CD4-positive, CD25-positive, alpha-beta regulatory T cell (primary cell): ENCODE measurements at regions not wholly inside any gene's neighbourhood (a gene's known extent, or its start where the extent isn't known, plus 50 kb on each side); places are given as distances from the start of the nearest gene placed in this dataset.

ENCODE experiments used
- ATAC-seq, 2 donors: fragments of 150-1000 bp; cut with Tn5 transposase; one replicate each; pipeline ENCODE4 v1.10.0; 2021; ENCODE audit warnings: low read depth in 2 of 2, moderate number of reproducible peaks in 2 of 2, moderate library complexity in 1 of 2
- DNase-seq, 3 donors: peaks; one replicate each; pipeline versions ENCODE4 v3.0.0 to v3.0.0-alpha.2; 2012 to 2022; ENCODE audit warnings: mixed read lengths in 1 of 3
- H3K27ac ChIP-seq: one replicate; pipeline ENCODE4 v1.7.0; 2013; ENCODE audit warnings: mild to moderate bottlenecking, low read length; ENCODE audit not compliant: insufficient read depth, poor library complexity, severe bottlenecking
- H3K27me3 ChIP-seq: one replicate; pipeline ENCODE4 v1.7.0; 2013; ENCODE audit warnings: low read length; ENCODE audit not compliant: control insufficient read depth, insufficient read depth
- H3K36me3 ChIP-seq: one replicate; pipeline ENCODE4 v1.7.0; 2013; ENCODE audit warnings: mild to moderate bottlenecking, low read length, moderate library complexity; ENCODE audit not compliant: control insufficient read depth, insufficient read depth
- H3K4me1 ChIP-seq: 2 replicates; pipeline ENCODE4 v1.7.0; 2013; ENCODE audit warnings: mild to moderate bottlenecking, low read length; ENCODE audit not compliant: insufficient read depth, control insufficient read depth, poor library complexity, severe bottlenecking
- H3K4me3 ChIP-seq: one replicate; pipeline ENCODE4 v1.7.0; 2013; ENCODE audit warnings: low read depth, mild to moderate bottlenecking, low read length, moderate library complexity
- H3K9me3 ChIP-seq, 2 experiments: 1 replicate in 1 of 2; 2 replicates in 1 of 2; pipeline ENCODE4 v1.7.0; 2013; ENCODE audit warnings: low read length in 2 of 2, mild to moderate bottlenecking in 1 of 2, moderate library complexity in 1 of 2; ENCODE audit not compliant: control insufficient read depth in 2 of 2
- H3K27ac Mint-ChIP-seq, 3 donors: one replicate each; pipeline ENCODE4 v1.8.0; 2020 to 2022; ENCODE audit warnings: mild to moderate bottlenecking in 3 of 3, mixed read lengths in 3 of 3, moderate library complexity in 2 of 3
- H3K27me3 Mint-ChIP-seq: one replicate; pipeline ENCODE4 v1.8.0; 2022; ENCODE audit warnings: mild to moderate bottlenecking, mixed read lengths
- H3K36me3 Mint-ChIP-seq: one replicate; pipeline ENCODE4 v1.8.0; 2020; ENCODE audit warnings: mixed read lengths
- H3K4me1 Mint-ChIP-seq, 4 donors: one replicate each; pipeline ENCODE4 v1.8.0; 2020 to 2022; ENCODE audit warnings: mixed read lengths in 4 of 4, mild to moderate bottlenecking in 1 of 4
- H3K4me3 Mint-ChIP-seq, 4 donors: one replicate each; pipeline ENCODE4 v1.8.0; 2020 to 2022; ENCODE audit warnings: mild to moderate bottlenecking in 4 of 4, mixed read lengths in 4 of 4, moderate library complexity in 3 of 4
- H3K9me3 Mint-ChIP-seq, 7 donors: one replicate each; pipeline ENCODE4 v1.8.0; 2020 to 2022; ENCODE audit warnings: mixed read lengths in 7 of 7, mild to moderate bottlenecking in 3 of 7, moderate library complexity in 2 of 7

- no peaks in the 10 kb centered on the region for H3K27me3 Mint-ChIP-seq
- H3K27ac Mint-ChIP-seq: no peak overlapping the region
- H3K36me3 Mint-ChIP-seq: no peaks in the 10 kb centered on the region
- H3K4me3 ChIP-seq: no peak overlapping the region
- no peaks in the 10 kb centered on the region for H3K4me1 Mint-ChIP-seq
- ATAC-seq: no peak
- H3K27me3 ChIP-seq: no peaks in the 10 kb centered on the region
- no peaks in the 10 kb centered on the region for H3K9me3 ChIP-seq
- H3K9me3 Mint-ChIP-seq: peaks cover 0 to 5% (median 1%) of the 10 kb centered on the region in 7 donors
- H3K4me1 ChIP-seq: no peaks in the 10 kb centered on the region
- no peak overlapping the region for H3K27ac ChIP-seq
- no peaks in the 10 kb centered on the region for H3K36me3 ChIP-seq
- no peak for DNase-seq
- no peak overlapping the region for H3K4me3 Mint-ChIP-seq
These were observed 177.3 kb upstream of the GORAB start for GRCh38 chr1:170354690-170355089.

- Mint-ChIP-seq H3K4me1 (no peaks in the 10 kb centered on the region), H3K27me3 (no peaks in the 10 kb centered on the region), H3K9me3 (peaks cover 0 to 8% (median 1%) of the 10 kb centered on the region in 7 donors), H3K4me3 (no peak overlapping the region), H3K27ac (no peak overlapping the region), H3K36me3 (no peaks in the 10 kb centered on the region)
- no peak overlapping the region for H3K27ac ChIP-seq
- H3K27me3 ChIP-seq: no peaks in the 10 kb centered on the region
- no peaks in the 10 kb centered on the region for H3K4me1 ChIP-seq
- no peaks in the 10 kb centered on the region for H3K36me3 ChIP-seq
- ATAC-seq (no peak), DNase-seq (no peak)
- H3K9me3 ChIP-seq: no peaks in the 10 kb centered on the region
- H3K4me3 ChIP-seq: no peak overlapping the region
These were observed 176.6 kb upstream of the GORAB start for GRCh38 chr1:170355267-170355801.

- Mint-ChIP-seq H3K9me3 (peaks cover 0 to 8% (median 1%) of the 10 kb centered on the region in 7 donors), H3K4me1 (no peaks in the 10 kb centered on the region), H3K36me3 (no peaks in the 10 kb centered on the region), H3K27ac (no peak overlapping the region), H3K4me3 (no peak overlapping the region), H3K27me3 (no peaks in the 10 kb centered on the region)
- Histone ChIP-seq H3K4me1 (no peaks in the 10 kb centered on the region), H3K27me3 (no peaks in the 10 kb centered on the region), H3K4me3 (no peak overlapping the region), H3K9me3 (no peaks in the 10 kb centered on the region), H3K36me3 (no peaks in the 10 kb centered on the region), H3K27ac (no peak overlapping the region)
- no peak for ATAC-seq
- no peak for DNase-seq
These were observed 175.4 kb upstream of the GORAB start for GRCh38 chr1:170356585-170356984.

- no peak for ATAC-seq
- H3K4me1 ChIP-seq: no peaks in the 10 kb centered on the region
- Mint-ChIP-seq H3K4me1 (no peaks in the 10 kb centered on the region), H3K27ac (no peak overlapping the region), H3K27me3 (no peaks in the 10 kb centered on the region), H3K36me3 (no peaks in the 10 kb centered on the region), H3K4me3 (no peak overlapping the region), H3K9me3 (peaks cover 0 to 8% (median 1%) of the 10 kb centered on the region in 7 donors)
- H3K27me3 ChIP-seq: no peaks in the 10 kb centered on the region
- no peak overlapping the region for H3K27ac ChIP-seq
- no peak for DNase-seq
- H3K9me3 ChIP-seq: no peaks in the 10 kb centered on the region
- no peak overlapping the region for H3K4me3 ChIP-seq
- no peaks in the 10 kb centered on the region for H3K36me3 ChIP-seq
These were observed 174.2 kb upstream of the GORAB start for GRCh38 chr1:170357750-170358149.

- no peaks in the 10 kb centered on the region for H3K36me3 ChIP-seq
- no peaks in the 10 kb centered on the region for H3K9me3 ChIP-seq
- H3K4me1 ChIP-seq: no peaks in the 10 kb centered on the region
- no peak overlapping the region for H3K4me3 Mint-ChIP-seq
- H3K9me3 Mint-ChIP-seq: peaks cover 0 to 13% (median 4%) of the 10 kb centered on the region in 7 donors
- ATAC-seq (no peak), DNase-seq (no peak)
- H3K27ac ChIP-seq: no peak overlapping the region
- no peaks in the 10 kb centered on the region for H3K36me3 Mint-ChIP-seq
- peaks cover 5% of the 10 kb centered on the region for H3K27me3 Mint-ChIP-seq
- H3K27ac Mint-ChIP-seq: no peak overlapping the region
- no peak overlapping the region for H3K4me3 ChIP-seq
- no peaks in the 10 kb centered on the region for H3K4me1 Mint-ChIP-seq
- H3K27me3 ChIP-seq: no peaks in the 10 kb centered on the region
These were observed 171.4 kb upstream of the GORAB start for GRCh38 chr1:170360601-170361000.

- no peaks in the 10 kb centered on the region for H3K36me3 Mint-ChIP-seq
- no peak for DNase-seq
- H3K4me1 ChIP-seq: no peaks in the 10 kb centered on the region
- no peak overlapping the region for H3K27ac Mint-ChIP-seq
- ATAC-seq: no peak
- no peaks in the 10 kb centered on the region for H3K27me3 ChIP-seq
- H3K36me3 ChIP-seq: no peaks in the 10 kb centered on the region
- H3K4me3 Mint-ChIP-seq: no peak overlapping the region
- no peak overlapping the region for H3K27ac ChIP-seq
- no peak overlapping the region for H3K4me3 ChIP-seq
- H3K9me3 ChIP-seq: no peaks in the 10 kb centered on the region
- peaks cover 5% of the 10 kb centered on the region for H3K27me3 Mint-ChIP-seq
- no peaks in the 10 kb centered on the region for H3K4me1 Mint-ChIP-seq
- peaks cover 0 to 10% (median 4%) of the 10 kb centered on the region in 7 donors for H3K9me3 Mint-ChIP-seq
These were observed 166.6 kb upstream of the GORAB start for GRCh38 chr1:170365331-170365730.

GRCh38 chr1:170366980-170367379 lies 165.0 kb upstream of the GORAB start:
- Mint-ChIP-seq H3K27ac (no peak overlapping the region), H3K4me1 (no peaks in the 10 kb centered on the region), H3K36me3 (no peaks in the 10 kb centered on the region), H3K4me3 (no peak overlapping the region), H3K27me3 (peaks cover 5% of the 10 kb centered on the region), H3K9me3 (peaks cover 0 to 10% (median 1%) of the 10 kb centered on the region in 7 donors)
- no peaks in the 10 kb centered on the region for H3K36me3 ChIP-seq
- no peaks in the 10 kb centered on the region for H3K27me3 ChIP-seq
- ATAC-seq: no peak
- DNase-seq: no peak
- no peak overlapping the region for H3K27ac ChIP-seq
- H3K9me3 ChIP-seq: no peaks in the 10 kb centered on the region
- no peak overlapping the region for H3K4me3 ChIP-seq
- H3K4me1 ChIP-seq: no peaks in the 10 kb centered on the region

- DNase-seq: no peak
- ATAC-seq: no peak
- no peak overlapping the region for H3K4me3 Mint-ChIP-seq
These were observed 164.4 kb upstream of the GORAB start for GRCh38 chr1:170367615-170368014.

More at GRCh38 chr1:170367615-170368014, 164.4 kb upstream of the GORAB start:
- no peaks in the 10 kb centered on the region for H3K9me3 ChIP-seq
- no peaks in the 10 kb centered on the region for H3K36me3 Mint-ChIP-seq
- no peak overlapping the region for H3K4me3 ChIP-seq
- H3K36me3 ChIP-seq: no peaks in the 10 kb centered on the region
- peaks cover 5% of the 10 kb centered on the region for H3K27me3 Mint-ChIP-seq
- peaks cover 0 to 10% (median 1%) of the 10 kb centered on the region in 7 donors for H3K9me3 Mint-ChIP-seq
- H3K27ac Mint-ChIP-seq: no peak overlapping the region
- H3K27ac ChIP-seq: no peak overlapping the region
- H3K4me1 Mint-ChIP-seq: no peaks in the 10 kb centered on the region
- no peaks in the 10 kb centered on the region for H3K27me3 ChIP-seq
- no peaks in the 10 kb centered on the region for H3K4me1 ChIP-seq
